ENCODE measurements at regions not wholly inside any gene's neighbourhood (a gene's known extent, or its start where the extent isn't known, plus 50 kb on each side); places are given as distances from the start of the nearest gene placed in this dataset.

DNA sequence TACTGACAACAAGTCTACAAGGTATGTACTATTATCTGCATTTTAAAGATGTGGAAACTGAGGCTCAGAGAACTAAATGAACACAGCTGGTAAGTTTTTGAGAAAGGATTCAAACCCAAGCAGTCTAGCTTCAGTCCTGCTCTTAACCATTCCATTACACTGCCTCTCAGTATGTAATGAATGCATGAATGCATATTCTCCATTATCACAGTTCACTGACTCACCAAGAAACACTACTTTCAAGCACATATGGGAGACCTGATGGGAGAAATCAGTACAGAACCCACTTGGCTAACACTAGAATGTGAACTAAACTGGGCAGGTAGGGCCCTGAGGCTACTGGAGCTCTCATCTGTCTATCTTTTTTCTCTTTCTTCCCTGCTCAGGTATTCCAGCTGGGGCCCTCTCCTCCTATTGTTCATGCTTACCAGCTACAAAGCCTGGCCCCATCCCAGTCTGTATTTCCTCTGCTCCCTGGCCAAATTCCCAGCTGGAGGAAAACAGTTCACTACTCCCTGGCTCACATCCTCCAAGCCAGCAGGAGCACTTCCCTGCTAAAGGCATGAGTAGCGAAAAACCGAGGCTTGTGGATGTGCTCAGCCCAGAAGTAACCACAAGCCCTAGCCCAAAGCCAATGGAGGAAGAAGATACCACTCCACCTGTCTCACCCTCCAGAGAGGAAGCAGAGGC lies 178.2 kb upstream of the ARHGEF9 start:
- no peak for DNase-seq
- no peaks in the 10 kb centered on the region for H3K79me2 ChIP-seq (ENCODE audit: insufficient read depth)
- no peaks in the 10 kb centered on the region for H3K36me3 ChIP-seq (ENCODE audit: low read depth)
- H3K27me3 ChIP-seq (replicated peaks; ENCODE audit: insufficient read depth) = no peaks in the 10 kb centered on the region
- H3K9ac ChIP-seq = no peak overlapping the region
- H4K20me1 ChIP-seq (ENCODE audit: insufficient read depth) = no peaks in the 10 kb centered on the region
- H2AFZ ChIP-seq = no peak overlapping the region
- no peaks in the 10 kb centered on the region for H3K9me3 ChIP-seq (ENCODE audit: low read depth)
- no peaks in the 10 kb centered on the region for H3K9me2 ChIP-seq (ENCODE audit: insufficient read depth)
- no peaks in the 10 kb centered on the region for H3F3A ChIP-seq (ENCODE audit: insufficient read depth)
- H3K27ac ChIP-seq = no peak overlapping the region
- WGBS, 2 experiments (ENCODE audit: low coverage in 1 of 2, low lambda C conversion rate in 2 of 2, missing lambda C conversion rate in 2 of 2) = 0% methylated on average over 2 of the region's 2 CpGs
- H3K4me2 ChIP-seq (ENCODE audit: unreplicated experiment) = no peak overlapping the region
- TF ChIP-seq EZH2 (IDR thresholded peaks at IDR 0.05; ENCODE audit: insufficient read depth, poor library complexity, severe bottlenecking) = no peak
- TF ChIP-seq EZH2phosphoT487 (IDR thresholded peaks at IDR 0.05; ENCODE audit: insufficient read depth, low read depth) = no peak
- H3K4me3 ChIP-seq = no peak overlapping the region
- in situ Hi-C loops (cut with MboI) = no loop called here
- H3K4me1 ChIP-seq (ENCODE audit: insufficient read depth) = no peaks in the 10 kb centered on the region

- H3K4me2 ChIP-seq (ENCODE audit: unreplicated experiment) = no peak overlapping the region
- TF ChIP-seq EZH2 (IDR thresholded peaks at IDR 0.05; ENCODE audit: insufficient read depth, poor library complexity, severe bottlenecking) (no peak), EZH2phosphoT487 (IDR thresholded peaks at IDR 0.05; ENCODE audit: insufficient read depth, low read depth) (no peak)
- H3K9me3 ChIP-seq (ENCODE audit: low read depth) = no peaks in the 10 kb centered on the region
- H3K27ac ChIP-seq = no peak overlapping the region
- H3F3A ChIP-seq (ENCODE audit: insufficient read depth) = no peaks in the 10 kb centered on the region
- no peaks in the 10 kb centered on the region for H3K79me2 ChIP-seq (ENCODE audit: insufficient read depth)
- no peaks in the 10 kb centered on the region for H3K4me1 ChIP-seq (ENCODE audit: insufficient read depth)
- H3K36me3 ChIP-seq (ENCODE audit: low read depth) = no peaks in the 10 kb centered on the region
- H3K4me3 ChIP-seq = no peak overlapping the region
- H3K9me2 ChIP-seq (ENCODE audit: insufficient read depth) = no peaks in the 10 kb centered on the region
- H4K20me1 ChIP-seq (ENCODE audit: insufficient read depth) = no peaks in the 10 kb centered on the region
- no peaks in the 10 kb centered on the region for H3K27me3 ChIP-seq (replicated peaks; ENCODE audit: insufficient read depth)
- in situ Hi-C loops (cut with MboI) = no loop called here
- no peak overlapping the region for H2AFZ ChIP-seq
- H3K9ac ChIP-seq = no peak overlapping the region
- WGBS, 2 experiments (ENCODE audit: low coverage in 1 of 2, low lambda C conversion rate in 2 of 2, missing lambda C conversion rate in 2 of 2) = 30 to 42% methylated on average over 1 of the region's 1 CpG
- no peak for DNase-seq
Measured at GRCh38 chrX:63961964-63962363, 176.9 kb upstream of the ARHGEF9 start.

- no peak overlapping the region for H2AFZ ChIP-seq
- no peak overlapping the region for H3K9ac ChIP-seq
Measured at GRCh38 chrX:63959975-63960374, 175.0 kb upstream of the ARHGEF9 start.

GRCh38 chrX:63958134-63958865 lies 173.3 kb upstream of the ARHGEF9 start:
- no peaks in the 10 kb centered on the region for H3K27me3 ChIP-seq (replicated peaks; ENCODE audit: insufficient read depth)
- no peaks in the 10 kb centered on the region for H3F3A ChIP-seq (ENCODE audit: insufficient read depth)
- no peak overlapping the region for H3K4me3 ChIP-seq
- no peaks in the 10 kb centered on the region for H3K79me2 ChIP-seq (ENCODE audit: insufficient read depth)
- H3K9ac ChIP-seq = no peak overlapping the region
- no peak overlapping the region for H3K4me2 ChIP-seq (ENCODE audit: unreplicated experiment)
- no peaks in the 10 kb centered on the region for H3K9me2 ChIP-seq (ENCODE audit: insufficient read depth)
- H3K27ac ChIP-seq = no peak overlapping the region
- no peaks in the 10 kb centered on the region for H4K20me1 ChIP-seq (ENCODE audit: insufficient read depth)
- in situ Hi-C loops (cut with MboI) = no loop called here
- H2AFZ ChIP-seq = no peak overlapping the region
- WGBS, 2 experiments (ENCODE audit: low coverage in 1 of 2, low lambda C conversion rate in 2 of 2, missing lambda C conversion rate in 2 of 2) = 24 to 26% methylated on average over 2 of the region's 2 CpGs
- no peak for TF ChIP-seq EZH2phosphoT487 (IDR thresholded peaks at IDR 0.05; ENCODE audit: insufficient read depth, low read depth)
- TF ChIP-seq EZH2 (IDR thresholded peaks at IDR 0.05; ENCODE audit: insufficient read depth, poor library complexity, severe bottlenecking) = no peak
- no peaks in the 10 kb centered on the region for H3K36me3 ChIP-seq (ENCODE audit: low read depth)
- no peaks in the 10 kb centered on the region for H3K9me3 ChIP-seq (ENCODE audit: low read depth)
- DNase-seq = no peak
- no peaks in the 10 kb centered on the region for H3K4me1 ChIP-seq (ENCODE audit: insufficient read depth)

More at GRCh38 chrX:63959975-63960374, 175.0 kb upstream of the ARHGEF9 start:
- H3K9me2 ChIP-seq (ENCODE audit: insufficient read depth) = no peaks in the 10 kb centered on the region
- H4K20me1 ChIP-seq (ENCODE audit: insufficient read depth) = no peaks in the 10 kb centered on the region
- DNase-seq = no peak
- no peak overlapping the region for H3K4me3 ChIP-seq
- no peaks in the 10 kb centered on the region for H3K36me3 ChIP-seq (ENCODE audit: low read depth)
- TF ChIP-seq EZH2phosphoT487 (IDR thresholded peaks at IDR 0.05; ENCODE audit: insufficient read depth, low read depth) (no peak), EZH2 (IDR thresholded peaks at IDR 0.05; ENCODE audit: insufficient read depth, poor library complexity, severe bottlenecking) (no peak)
- no peaks in the 10 kb centered on the region for H3K27me3 ChIP-seq (replicated peaks; ENCODE audit: insufficient read depth)
- H3K27ac ChIP-seq = no peak overlapping the region
- in situ Hi-C loops (cut with MboI) = no loop called here
- H3K9me3 ChIP-seq (ENCODE audit: low read depth) = no peaks in the 10 kb centered on the region
- no peaks in the 10 kb centered on the region for H3K4me1 ChIP-seq (ENCODE audit: insufficient read depth)
- no peaks in the 10 kb centered on the region for H3F3A ChIP-seq (ENCODE audit: insufficient read depth)
- H3K79me2 ChIP-seq (ENCODE audit: insufficient read depth) = no peaks in the 10 kb centered on the region
- no peak overlapping the region for H3K4me2 ChIP-seq (ENCODE audit: unreplicated experiment)

All from GM23248 (cell line).